ENCODE measurements at regions not wholly inside any gene's neighbourhood (a gene's known extent, or its start where the extent isn't known, plus 50 kb on each side); places are given as distances from the start of the nearest gene placed in this dataset.

DNA sequence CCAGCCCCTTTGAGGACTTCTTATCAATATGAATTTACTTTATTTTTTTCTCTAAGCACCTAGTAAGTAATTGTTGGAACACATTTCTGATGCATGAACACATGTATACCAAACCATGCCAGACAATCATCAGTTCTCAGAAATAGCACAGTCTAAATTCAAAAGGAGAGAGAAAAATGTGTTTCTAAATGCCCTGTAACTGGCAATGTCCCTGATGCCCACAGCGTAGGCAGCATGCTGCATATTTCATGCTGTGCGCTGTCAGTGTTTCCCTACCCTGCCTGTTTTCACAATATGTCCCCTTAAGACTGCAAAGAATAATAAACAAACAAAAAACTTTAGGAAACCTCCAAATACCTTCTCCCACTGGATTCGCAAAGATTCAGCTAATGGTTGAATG, 881.0 kb upstream of the CHAC2 start:
- H3K9me2 ChIP-seq (ENCODE audit: insufficient read depth), result no peaks in the 10 kb centered on the region
- no peak overlapping the region for H3K4me3 ChIP-seq
- H3F3A ChIP-seq (replicated peaks; ENCODE audit: low read depth), result no peaks in the 10 kb centered on the region
- no peak for ATAC-seq
- no peaks in the 10 kb centered on the region for H3K36me3 ChIP-seq (ENCODE audit: insufficient read depth)
- no peaks in the 10 kb centered on the region for H3K27me3 ChIP-seq (ENCODE audit: insufficient read depth)
- no peaks in the 10 kb centered on the region for H3K36me3 Mint-ChIP-seq (ENCODE audit: low read depth)
- H2AFZ ChIP-seq, result no peak overlapping the region
- H4K20me1 ChIP-seq (replicated peaks; ENCODE audit: insufficient read depth), result no peaks in the 10 kb centered on the region
- no peak overlapping the region for H3K27ac ChIP-seq (ENCODE audit: low read depth)
- H3K4me2 ChIP-seq, result no peak overlapping the region
- no peak overlapping the region for H3K27ac Mint-ChIP-seq
- H3K4me3 Mint-ChIP-seq, result no peak overlapping the region
- H3K9me3 Mint-ChIP-seq, result no peaks in the 10 kb centered on the region
- TF ChIP-seq, protein P1, sequence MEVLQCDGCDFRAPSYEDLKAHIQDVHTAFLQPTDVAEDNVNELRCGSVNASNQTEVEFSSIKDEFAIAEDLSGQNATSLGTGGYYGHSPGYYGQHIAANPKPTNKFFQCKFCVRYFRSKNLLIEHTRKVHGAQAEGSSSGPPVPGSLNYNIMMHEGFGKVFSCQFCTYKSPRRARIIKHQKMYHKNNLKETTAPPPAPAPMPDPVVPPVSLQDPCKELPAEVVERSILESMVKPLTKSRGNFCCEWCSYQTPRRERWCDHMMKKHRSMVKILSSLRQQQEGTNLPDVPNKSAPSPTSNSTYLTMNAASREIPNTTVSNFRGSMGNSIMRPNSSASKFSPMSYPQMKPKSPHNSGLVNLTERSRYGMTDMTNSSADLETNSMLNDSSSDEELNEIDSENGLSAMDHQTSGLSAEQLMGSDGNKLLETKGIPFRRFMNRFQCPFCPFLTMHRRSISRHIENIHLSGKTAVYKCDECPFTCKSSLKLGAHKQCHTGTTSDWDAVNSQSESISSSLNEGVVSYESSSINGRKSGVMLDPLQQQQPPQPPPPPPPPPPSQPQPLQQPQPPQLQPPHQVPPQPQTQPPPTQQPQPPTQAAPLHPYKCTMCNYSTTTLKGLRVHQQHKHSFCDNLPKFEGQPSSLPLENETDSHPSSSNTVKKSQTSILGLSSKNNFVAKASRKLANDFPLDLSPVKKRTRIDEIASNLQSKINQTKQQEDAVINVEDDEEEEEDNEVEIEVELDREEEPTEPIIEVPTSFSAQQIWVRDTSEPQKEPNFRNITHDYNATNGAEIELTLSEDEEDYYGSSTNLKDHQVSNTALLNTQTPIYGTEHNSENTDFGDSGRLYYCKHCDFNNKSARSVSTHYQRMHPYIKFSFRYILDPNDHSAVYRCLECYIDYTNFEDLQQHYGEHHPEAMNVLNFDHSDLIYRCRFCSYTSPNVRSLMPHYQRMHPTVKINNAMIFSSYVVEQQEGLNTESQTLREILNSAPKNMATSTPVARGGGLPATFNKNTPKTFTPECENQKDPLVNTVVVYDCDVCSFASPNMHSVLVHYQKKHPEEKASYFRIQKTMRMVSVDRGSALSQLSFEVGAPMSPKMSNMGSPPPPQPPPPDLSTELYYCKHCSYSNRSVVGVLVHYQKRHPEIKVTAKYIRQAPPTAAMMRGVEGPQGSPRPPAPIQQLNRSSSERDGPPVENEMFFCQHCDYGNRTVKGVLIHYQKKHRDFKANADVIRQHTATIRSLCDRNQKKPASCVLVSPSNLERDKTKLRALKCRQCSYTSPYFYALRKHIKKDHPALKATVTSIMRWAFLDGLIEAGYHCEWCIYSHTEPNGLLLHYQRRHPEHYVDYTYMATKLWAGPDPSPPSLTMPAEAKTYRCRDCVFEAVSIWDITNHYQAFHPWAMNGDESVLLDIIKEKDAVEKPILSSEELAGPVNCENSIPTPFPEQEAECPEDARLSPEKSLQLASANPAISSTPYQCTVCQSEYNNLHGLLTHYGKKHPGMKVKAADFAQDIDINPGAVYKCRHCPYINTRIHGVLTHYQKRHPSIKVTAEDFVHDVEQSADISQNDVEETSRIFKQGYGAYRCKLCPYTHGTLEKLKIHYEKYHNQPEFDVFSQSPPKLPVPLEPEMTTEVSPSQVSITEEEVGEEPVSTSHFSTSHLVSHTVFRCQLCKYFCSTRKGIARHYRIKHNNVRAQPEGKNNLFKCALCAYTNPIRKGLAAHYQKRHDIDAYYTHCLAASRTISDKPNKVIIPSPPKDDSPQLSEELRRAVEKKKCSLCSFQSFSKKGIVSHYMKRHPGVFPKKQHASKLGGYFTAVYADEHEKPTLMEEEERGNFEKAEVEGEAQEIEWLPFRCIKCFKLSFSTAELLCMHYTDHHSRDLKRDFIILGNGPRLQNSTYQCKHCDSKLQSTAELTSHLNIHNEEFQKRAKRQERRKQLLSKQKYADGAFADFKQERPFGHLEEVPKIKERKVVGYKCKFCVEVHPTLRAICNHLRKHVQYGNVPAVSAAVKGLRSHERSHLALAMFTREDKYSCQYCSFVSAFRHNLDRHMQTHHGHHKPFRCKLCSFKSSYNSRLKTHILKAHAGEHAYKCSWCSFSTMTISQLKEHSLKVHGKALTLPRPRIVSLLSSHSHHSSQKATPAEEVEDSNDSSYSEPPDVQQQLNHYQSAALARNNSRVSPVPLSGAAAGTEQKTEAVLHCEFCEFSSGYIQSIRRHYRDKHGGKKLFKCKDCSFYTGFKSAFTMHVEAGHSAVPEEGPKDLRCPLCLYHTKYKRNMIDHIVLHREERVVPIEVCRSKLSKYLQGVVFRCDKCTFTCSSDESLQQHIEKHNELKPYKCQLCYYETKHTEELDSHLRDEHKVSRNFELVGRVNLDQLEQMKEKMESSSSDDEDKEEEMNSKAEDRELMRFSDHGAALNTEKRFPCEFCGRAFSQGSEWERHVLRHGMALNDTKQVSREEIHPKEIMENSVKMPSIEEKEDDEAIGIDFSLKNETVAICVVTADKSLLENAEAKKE (CRISPR knock-in tag; IDR thresholded peaks at IDR 0.05), result no peak
- no peak for TF ChIP-seq EZH2phosphoT487 (IDR thresholded peaks at IDR 0.05; ENCODE audit: unreplicated experiment)
- TF ChIP-seq EZH2 (IDR thresholded peaks at IDR 0.05; ENCODE audit: low read depth, unreplicated experiment), result no peak
- TF ChIP-seq STAT1 (IDR thresholded peaks at IDR 0.05; ENCODE audit: unreplicated experiment), result no peak
- TF ChIP-seq NANOG (IDR thresholded peaks at IDR 0.05; ENCODE audit: borderline replicate concordance), result no peak
- TF ChIP-seq, protein P2, sequence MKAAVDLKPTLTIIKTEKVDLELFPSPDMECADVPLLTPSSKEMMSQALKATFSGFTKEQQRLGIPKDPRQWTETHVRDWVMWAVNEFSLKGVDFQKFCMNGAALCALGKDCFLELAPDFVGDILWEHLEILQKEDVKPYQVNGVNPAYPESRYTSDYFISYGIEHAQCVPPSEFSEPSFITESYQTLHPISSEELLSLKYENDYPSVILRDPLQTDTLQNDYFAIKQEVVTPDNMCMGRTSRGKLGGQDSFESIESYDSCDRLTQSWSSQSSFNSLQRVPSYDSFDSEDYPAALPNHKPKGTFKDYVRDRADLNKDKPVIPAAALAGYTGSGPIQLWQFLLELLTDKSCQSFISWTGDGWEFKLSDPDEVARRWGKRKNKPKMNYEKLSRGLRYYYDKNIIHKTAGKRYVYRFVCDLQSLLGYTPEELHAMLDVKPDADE (IDR thresholded peaks at IDR 0.05), result no peak
- TF ChIP-seq JUNB (IDR thresholded peaks at IDR 0.05; ENCODE audit: unreplicated experiment), result no peak
- no peak for TF ChIP-seq POLR2AphosphoS5 (IDR thresholded peaks at IDR 0.05; ENCODE audit: low read depth)
- TF ChIP-seq ZNF331 (CRISPR knock-in tag; IDR thresholded peaks at IDR 0.05; ENCODE audit: low read depth), result no peak
- TF ChIP-seq, protein P3, sequence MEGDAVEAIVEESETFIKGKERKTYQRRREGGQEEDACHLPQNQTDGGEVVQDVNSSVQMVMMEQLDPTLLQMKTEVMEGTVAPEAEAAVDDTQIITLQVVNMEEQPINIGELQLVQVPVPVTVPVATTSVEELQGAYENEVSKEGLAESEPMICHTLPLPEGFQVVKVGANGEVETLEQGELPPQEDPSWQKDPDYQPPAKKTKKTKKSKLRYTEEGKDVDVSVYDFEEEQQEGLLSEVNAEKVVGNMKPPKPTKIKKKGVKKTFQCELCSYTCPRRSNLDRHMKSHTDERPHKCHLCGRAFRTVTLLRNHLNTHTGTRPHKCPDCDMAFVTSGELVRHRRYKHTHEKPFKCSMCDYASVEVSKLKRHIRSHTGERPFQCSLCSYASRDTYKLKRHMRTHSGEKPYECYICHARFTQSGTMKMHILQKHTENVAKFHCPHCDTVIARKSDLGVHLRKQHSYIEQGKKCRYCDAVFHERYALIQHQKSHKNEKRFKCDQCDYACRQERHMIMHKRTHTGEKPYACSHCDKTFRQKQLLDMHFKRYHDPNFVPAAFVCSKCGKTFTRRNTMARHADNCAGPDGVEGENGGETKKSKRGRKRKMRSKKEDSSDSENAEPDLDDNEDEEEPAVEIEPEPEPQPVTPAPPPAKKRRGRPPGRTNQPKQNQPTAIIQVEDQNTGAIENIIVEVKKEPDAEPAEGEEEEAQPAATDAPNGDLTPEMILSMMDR (conservative IDR thresholded peaks at IDR 0.05; ENCODE audit: low read depth in 2 of 2), result no peak
- TF ChIP-seq, protein P4, sequence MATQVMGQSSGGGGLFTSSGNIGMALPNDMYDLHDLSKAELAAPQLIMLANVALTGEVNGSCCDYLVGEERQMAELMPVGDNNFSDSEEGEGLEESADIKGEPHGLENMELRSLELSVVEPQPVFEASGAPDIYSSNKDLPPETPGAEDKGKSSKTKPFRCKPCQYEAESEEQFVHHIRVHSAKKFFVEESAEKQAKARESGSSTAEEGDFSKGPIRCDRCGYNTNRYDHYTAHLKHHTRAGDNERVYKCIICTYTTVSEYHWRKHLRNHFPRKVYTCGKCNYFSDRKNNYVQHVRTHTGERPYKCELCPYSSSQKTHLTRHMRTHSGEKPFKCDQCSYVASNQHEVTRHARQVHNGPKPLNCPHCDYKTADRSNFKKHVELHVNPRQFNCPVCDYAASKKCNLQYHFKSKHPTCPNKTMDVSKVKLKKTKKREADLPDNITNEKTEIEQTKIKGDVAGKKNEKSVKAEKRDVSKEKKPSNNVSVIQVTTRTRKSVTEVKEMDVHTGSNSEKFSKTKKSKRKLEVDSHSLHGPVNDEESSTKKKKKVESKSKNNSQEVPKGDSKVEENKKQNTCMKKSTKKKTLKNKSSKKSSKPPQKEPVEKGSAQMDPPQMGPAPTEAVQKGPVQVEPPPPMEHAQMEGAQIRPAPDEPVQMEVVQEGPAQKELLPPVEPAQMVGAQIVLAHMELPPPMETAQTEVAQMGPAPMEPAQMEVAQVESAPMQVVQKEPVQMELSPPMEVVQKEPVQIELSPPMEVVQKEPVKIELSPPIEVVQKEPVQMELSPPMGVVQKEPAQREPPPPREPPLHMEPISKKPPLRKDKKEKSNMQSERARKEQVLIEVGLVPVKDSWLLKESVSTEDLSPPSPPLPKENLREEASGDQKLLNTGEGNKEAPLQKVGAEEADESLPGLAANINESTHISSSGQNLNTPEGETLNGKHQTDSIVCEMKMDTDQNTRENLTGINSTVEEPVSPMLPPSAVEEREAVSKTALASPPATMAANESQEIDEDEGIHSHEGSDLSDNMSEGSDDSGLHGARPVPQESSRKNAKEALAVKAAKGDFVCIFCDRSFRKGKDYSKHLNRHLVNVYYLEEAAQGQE (IDR thresholded peaks at IDR 0.05; ENCODE audit: unreplicated experiment), result no peak
- TF ChIP-seq CREB1 (CRISPR knock-in tag; IDR thresholded peaks at IDR 0.05; ENCODE audit: low read depth), result no peak
- no peak for TF ChIP-seq ZNF114 (CRISPR knock-in tag; IDR thresholded peaks at IDR 0.05)
- no peaks in the 10 kb centered on the region for H3K27me3 Mint-ChIP-seq (ENCODE audit: insufficient read depth, low read depth, poor library complexity)
- no peak for DNase-seq (ENCODE audit: low spot score)
- no peaks in the 10 kb centered on the region for H3K79me2 ChIP-seq (replicated peaks; ENCODE audit: insufficient read depth)
- H3K4me1 Mint-ChIP-seq, result peaks cover 6% of the 10 kb centered on the region
- no peaks in the 10 kb centered on the region for H3K4me1 ChIP-seq (ENCODE audit: insufficient read depth)

Measured in GM23338 (cell line).